ENCODE measurements at regions not wholly inside any gene's neighbourhood (a gene's known extent, or its start where the extent isn't known, plus 50 kb on each side); places are given as distances from the start of the nearest gene placed in this dataset.

DNA sequence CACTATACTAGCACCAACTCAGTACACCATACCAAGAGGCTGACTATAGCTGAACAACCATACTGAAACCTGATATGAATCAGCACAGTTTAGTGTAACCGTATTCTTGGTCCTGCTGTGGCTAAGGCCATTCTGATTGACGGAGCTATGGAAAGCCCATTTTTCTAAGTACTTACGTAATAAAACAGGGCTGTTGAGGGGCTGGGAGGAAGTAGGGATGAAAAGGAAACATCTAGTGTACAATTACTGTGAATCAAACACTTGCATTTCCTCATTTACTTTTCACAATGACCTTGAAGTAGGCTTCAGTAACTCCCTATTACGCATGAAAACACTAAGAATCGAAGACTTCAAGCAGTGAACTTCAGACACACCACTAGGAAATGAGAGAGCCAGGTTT is 198.2 kb downstream of the BTG1 start:
- TF ChIP-seq, protein P1, sequence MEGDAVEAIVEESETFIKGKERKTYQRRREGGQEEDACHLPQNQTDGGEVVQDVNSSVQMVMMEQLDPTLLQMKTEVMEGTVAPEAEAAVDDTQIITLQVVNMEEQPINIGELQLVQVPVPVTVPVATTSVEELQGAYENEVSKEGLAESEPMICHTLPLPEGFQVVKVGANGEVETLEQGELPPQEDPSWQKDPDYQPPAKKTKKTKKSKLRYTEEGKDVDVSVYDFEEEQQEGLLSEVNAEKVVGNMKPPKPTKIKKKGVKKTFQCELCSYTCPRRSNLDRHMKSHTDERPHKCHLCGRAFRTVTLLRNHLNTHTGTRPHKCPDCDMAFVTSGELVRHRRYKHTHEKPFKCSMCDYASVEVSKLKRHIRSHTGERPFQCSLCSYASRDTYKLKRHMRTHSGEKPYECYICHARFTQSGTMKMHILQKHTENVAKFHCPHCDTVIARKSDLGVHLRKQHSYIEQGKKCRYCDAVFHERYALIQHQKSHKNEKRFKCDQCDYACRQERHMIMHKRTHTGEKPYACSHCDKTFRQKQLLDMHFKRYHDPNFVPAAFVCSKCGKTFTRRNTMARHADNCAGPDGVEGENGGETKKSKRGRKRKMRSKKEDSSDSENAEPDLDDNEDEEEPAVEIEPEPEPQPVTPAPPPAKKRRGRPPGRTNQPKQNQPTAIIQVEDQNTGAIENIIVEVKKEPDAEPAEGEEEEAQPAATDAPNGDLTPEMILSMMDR (IDR thresholded peaks at IDR 0.05; ENCODE audit: low read length), result no peak
- TF ChIP-seq EZH2 (IDR thresholded peaks at IDR 0.05; ENCODE audit: borderline replicate concordance, low read length), result no peak
